SK-N-SH (cell line): ENCODE measurements at regions not wholly inside any gene's neighbourhood (a gene's known extent, or its start where the extent isn't known, plus 50 kb on each side); places are given as distances from the start of the nearest gene placed in this dataset.

Experiments used
- POLR2AphosphoS5 ChIP-seq: IDR thresholded peaks from 2 replicates; pipeline ENCODE4 v1.6.1; 2012; ENCODE audit warnings: low read depth, low read length
- TF ChIP-seq, protein P1 (sequence below): IDR thresholded peaks from 2 replicates; pipeline ENCODE4; 2012

DNA sequence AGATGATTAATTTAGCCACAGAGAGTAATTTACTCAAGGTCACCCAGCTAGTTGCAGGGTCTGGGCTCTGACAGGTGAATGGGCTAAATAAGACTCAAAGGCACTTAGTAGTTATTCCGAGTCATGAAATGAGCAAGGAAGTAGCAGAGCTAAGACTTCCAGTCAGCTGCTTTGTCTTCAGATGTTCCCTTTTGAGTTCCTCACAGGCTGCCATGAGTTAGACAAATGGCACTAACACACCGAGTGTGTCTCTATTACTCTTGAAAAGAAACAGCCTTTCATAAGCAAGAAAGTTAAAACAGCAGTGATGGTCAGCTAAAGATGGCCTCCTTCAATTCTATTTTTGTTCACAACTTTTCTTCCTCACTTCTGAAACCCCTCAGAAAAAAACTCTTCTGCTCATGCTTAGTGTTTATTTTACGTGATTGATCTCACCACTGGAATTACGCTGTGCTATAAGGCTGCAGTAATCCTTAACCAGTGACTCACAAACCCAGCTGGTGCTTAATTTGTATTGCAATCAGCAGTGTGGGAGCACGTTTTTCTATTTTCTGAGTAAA is 389.1 kb downstream of the AASDHPPT start:
- TF ChIP-seq, protein P1, sequence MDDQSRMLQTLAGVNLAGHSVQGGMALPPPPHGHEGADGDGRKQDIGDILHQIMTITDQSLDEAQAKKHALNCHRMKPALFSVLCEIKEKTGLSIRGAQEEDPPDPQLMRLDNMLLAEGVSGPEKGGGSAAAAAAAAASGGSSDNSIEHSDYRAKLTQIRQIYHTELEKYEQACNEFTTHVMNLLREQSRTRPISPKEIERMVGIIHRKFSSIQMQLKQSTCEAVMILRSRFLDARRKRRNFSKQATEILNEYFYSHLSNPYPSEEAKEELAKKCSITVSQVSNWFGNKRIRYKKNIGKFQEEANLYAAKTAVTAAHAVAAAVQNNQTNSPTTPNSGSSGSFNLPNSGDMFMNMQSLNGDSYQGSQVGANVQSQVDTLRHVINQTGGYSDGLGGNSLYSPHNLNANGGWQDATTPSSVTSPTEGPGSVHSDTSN, result no peak; the same call in 1 of the 2 replicates
- TF ChIP-seq POLR2AphosphoS5, result no peak
